Renal cortex interstitium (tissue), 11 donors: ENCODE measurements at regions not wholly inside any gene's neighbourhood (a gene's known extent, or its start where the extent isn't known, plus 50 kb on each side); places are given as distances from the start of the nearest gene placed in this dataset.
A peak's percentile ranks its signal among the peaks of the same experiment; 100 is the strongest.

ENCODE experiments used
- DNase-seq, 11 donors: peaks; one replicate each; pipeline ENCODE4 v3.0.0-alpha.2; 2013; ENCODE audit warnings: low read depth in 9 of 11, low spot score in 4 of 11; ENCODE audit errors: extremely low read depth in 1 of 11

- DNase-seq: peak in 10 of 11 donors; percentile 16 to 72 (median 48)
These were observed 204.5 kb downstream of the SLC7A11 start for GRCh38 chr4:138037696-138038095.

GRCh38 chr4:138035781-138036258 lies 206.3 kb downstream of the SLC7A11 start:
- peak in 5 of 11 donors; percentile 19 to 31 (median 25) for DNase-seq

- no peak for DNase-seq
These were observed 207.3 kb downstream of the SLC7A11 start for GRCh38 chr4:138034871-138035270.

- no peak for DNase-seq
These were observed 209.9 kb downstream of the SLC7A11 start for GRCh38 chr4:138032222-138032621.

- no peak for DNase-seq
These were observed 211.8 kb downstream of the SLC7A11 start for GRCh38 chr4:138030375-138030774.

- DNase-seq: no peak
These were observed 213.2 kb downstream of the SLC7A11 start for GRCh38 chr4:138028923-138029322.

- no peak for DNase-seq
These were observed 220.9 kb downstream of the SLC7A11 start for GRCh38 chr4:138021139-138021830.

GRCh38 chr4:138014590-138015288 lies 227.4 kb downstream of the SLC7A11 start:
- DNase-seq: no peak

- DNase-seq: no peak
These were observed 228.5 kb downstream of the SLC7A11 start for GRCh38 chr4:138013625-138014024.

GRCh38 chr4:138010639-138011038 lies 231.5 kb downstream of the SLC7A11 start:
- DNase-seq: no peak

- DNase-seq: no peak
These were observed 234.6 kb downstream of the SLC7A11 start for GRCh38 chr4:138007572-138007971.

GRCh38 chr4:138005486-138005885 lies 236.7 kb downstream of the SLC7A11 start:
- no peak for DNase-seq

GRCh38 chr4:138003248-138003647 lies 238.9 kb downstream of the SLC7A11 start:
- no peak for DNase-seq

- no peak for DNase-seq
These were observed 243.3 kb downstream of the SLC7A11 start for GRCh38 chr4:137998666-137999429.

- DNase-seq: no peak
These were observed 244.7 kb downstream of the SLC7A11 start for GRCh38 chr4:137997496-137997895.

- DNase-seq: no peak
These were observed 247.3 kb downstream of the SLC7A11 start for GRCh38 chr4:137994853-137995252.

- DNase-seq: no peak
These were observed 248.9 kb downstream of the SLC7A11 start for GRCh38 chr4:137993232-137993631.

- DNase-seq: no peak
These were observed 260.9 kb downstream of the SLC7A11 start for GRCh38 chr4:137981277-137981676.

- no peak for DNase-seq
These were observed 261.5 kb downstream of the SLC7A11 start for GRCh38 chr4:137980641-137981040.

- DNase-seq: no peak
These were observed 262.2 kb downstream of the SLC7A11 start for GRCh38 chr4:137979938-137980337.
